NCI-H446 treated with DMSO at 0.1 percent for 48 hours (cell line): ENCODE measurements at regions not wholly inside any gene's neighbourhood (a gene's known extent, or its start where the extent isn't known, plus 50 kb on each side); places are given as distances from the start of the nearest gene placed in this dataset.

ENCODE experiments used
- DNase-seq: peaks from one replicate; lab custom pipeline; 2025; lab: John Stamatoyannopoulos, UW

DNA sequence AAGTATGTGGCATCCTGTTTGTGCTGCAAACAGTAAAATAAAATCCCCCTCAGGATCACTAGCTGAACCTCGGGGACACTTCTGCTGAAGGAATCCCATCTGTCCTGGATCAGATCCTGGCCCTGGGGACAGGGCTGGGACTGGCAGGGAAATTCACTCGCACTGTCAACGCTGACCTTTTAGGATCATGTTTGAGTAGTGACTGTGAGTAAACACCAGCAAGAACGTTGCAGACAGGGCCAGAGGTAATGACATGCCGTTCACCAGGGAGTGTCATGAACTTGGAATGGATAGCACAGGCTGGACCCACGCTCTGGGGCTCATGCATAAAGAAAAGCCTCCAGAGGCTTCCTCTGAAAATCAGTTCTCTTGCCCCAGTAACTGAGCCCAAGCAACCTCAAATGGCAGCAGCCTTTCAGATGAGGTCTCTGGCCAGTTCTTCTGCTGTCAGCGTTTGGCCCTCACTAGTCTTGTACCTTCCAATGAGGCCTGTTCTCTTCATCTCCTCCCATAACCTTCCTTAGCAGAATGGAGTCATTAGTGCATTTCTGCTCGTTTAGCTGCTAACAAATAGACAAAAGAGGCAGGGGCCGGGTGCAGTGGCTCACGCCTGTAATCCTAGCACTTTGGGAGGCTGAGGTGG is 51.0 kb upstream of the BARX2 start:
- no peak for DNase-seq

DNA sequence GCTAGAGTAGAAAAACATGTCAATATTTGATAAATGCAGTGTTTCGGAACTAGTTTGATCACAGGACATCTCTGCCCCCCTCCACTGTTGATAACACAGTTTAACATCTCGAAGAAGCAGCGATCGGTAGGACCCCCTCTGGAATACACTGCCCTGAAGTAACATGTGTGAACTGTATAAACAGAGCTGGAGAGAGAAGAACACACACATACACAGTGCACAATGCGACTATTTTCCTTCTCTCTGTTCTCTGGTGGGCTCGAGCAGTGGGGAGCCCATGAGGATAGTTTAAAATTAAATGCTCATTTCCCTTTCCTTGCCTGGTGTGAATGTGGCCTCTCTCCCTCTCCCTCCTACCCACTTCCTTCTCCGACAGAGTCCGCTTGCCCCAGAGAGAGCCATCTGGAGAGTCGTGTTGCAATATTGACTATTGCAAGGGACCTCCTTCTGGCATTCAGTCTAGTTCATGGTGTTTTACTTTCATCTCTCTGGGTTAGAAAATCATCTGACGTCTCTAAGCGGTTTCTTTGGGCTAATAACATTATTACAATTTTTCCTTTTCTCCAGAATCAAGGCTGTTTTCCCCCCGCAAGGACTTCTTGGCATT is 51.6 kb upstream of the BARX2 start:
- DNase-seq: peak; percentile 12

DNA sequence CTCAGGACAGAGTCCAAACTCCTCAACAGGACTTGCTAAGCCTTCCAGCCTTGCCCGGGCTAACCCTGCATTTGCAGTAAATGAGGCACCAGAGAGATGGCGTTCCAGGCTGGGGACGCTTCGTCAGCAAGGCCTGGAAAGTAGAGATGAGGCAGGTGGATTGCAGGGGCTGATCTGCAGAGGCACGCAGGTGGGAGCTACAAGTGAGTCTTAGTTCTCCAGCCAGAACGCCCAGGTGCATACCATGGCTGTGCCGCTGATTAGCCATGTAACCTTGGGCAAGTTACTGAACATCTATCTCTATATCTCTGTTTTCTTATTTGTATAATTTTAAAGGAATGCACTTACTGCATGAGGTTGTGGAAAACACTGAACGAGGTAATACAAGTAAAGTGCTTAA is 52.7 kb upstream of the BARX2 start:
- DNase-seq: no peak

- no peak for DNase-seq
Observed at GRCh38 chr11:129321076-129321475, 54.6 kb upstream of the BARX2 start.

- DNase-seq: no peak
Observed at GRCh38 chr11:129320494-129320893, 55.2 kb upstream of the BARX2 start.

GRCh38 chr11:129319751-129320150 is 55.9 kb upstream of the BARX2 start:
- no peak for DNase-seq

DNA sequence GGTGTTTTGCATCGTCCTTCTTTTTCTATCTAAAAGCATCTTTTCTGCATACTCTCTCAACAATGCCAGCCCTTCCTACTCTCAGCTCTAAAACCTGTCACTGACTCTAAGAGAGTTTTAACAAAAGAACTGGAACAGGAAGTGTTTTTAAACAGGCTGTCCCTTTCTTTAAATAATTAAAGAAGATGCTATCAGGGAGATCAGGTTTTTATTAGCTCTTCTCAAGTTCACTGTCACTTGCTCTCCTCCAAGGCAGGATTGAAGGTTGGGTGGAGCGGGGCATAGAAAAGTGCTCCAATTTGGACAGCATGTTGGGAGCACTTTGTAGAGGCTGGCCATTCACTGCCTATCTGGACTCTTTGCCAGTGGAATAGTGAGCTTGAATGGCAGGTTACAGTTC is 56.4 kb upstream of the BARX2 start:
- DNase-seq: no peak

DNA sequence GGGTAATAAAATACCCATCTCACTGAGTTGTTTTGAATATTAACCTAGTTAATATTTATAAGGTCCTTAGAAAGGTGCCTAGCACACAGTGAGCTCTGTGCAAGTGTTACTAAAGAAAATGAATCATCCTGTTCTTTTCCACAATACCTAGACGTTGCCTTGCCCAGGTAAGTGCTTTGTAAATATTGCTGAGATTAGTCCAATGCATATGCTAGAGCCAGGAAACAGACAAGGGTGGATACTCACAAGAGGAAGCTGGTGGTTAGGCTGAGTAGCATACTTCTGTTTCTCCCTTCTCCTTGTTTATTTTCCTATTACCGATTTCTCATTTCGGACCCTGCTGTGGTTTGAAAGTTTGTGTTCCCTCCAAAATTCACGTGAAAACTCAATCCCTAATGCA is 58.1 kb upstream of the BARX2 start:
- no peak for DNase-seq

GRCh38 chr11:129316781-129317180 is 58.9 kb upstream of the BARX2 start:
- DNase-seq: no peak

DNA sequence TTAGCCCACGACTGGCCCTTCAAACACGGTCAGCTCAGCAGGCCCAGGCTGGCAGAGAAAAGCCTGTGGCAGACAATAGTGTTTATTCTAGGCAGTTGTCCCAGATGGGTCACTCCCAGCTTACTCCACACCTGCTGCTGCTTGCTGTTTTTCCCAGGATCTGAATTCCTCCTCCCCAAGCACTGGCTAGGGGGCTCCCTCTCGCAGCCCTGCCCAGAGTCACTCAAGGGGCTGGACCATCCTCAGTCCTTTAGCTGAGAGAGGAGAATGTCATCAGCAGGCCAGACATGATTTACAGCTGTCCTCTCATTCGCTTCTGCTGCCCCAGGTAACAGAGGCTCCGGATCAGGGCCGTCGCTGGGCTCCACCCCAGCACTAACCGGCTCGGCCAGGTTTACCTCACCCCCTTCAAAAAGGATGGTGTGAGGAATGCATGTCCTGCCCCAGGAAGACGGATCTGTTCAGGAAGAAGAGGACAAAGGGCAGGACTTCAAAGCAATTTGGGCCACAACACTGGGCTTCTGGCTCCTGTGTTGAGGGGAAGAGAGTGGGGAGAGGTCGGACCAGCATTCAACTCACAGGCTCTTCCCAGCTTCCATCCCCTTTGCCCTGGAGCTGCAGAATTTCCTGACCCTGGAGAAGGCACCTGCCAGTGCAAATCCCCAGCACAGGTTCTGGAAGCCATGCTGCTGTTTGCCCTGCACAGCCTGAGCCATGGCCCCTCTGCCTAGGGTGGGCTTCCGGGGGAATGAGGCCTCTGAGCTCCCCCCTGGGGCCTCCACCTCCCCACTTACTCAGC is 59.7 kb upstream of the BARX2 start:
- no peak for DNase-seq

- no peak for DNase-seq
Observed at GRCh38 chr11:129314371-129314770, 61.3 kb upstream of the BARX2 start.

DNA sequence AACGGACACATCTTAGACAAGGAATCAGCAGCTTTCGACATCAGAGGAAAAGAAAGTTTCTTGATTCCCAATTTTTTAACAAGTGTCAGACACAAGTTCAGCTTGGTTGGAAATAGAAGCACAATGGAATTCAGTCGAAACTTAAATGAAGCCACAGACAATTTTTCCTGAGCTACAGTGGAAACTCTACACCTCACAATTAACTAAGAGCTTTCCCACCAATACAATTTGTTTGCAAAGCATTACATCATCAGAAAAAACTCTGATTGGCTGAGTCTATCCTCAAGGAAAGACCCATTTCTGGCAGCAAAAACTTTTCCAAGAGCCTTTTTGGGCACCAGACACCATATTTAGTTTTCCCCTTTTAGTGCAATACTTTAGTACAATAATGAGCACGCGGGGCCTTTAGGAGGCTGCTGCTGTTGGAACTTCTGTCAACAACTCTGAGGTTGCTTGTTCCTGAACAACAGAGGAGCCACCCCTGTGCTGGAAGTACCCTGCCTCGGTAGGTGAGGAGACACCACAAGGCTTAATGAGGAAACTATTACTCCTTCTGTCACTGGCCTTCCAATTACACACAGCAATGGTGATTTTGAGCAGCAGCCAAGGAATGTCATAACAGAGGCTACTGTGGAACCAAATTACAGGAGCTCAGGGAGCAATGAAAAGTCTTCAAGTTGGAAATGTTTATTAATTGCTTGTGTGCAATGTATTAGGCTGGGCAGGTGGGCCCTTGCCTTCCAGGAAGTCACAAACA is 61.9 kb upstream of the BARX2 start:
- DNase-seq: peak; percentile 39

- DNase-seq: no peak
Observed at GRCh38 chr11:129312730-129313503, 62.7 kb upstream of the BARX2 start.

DNA sequence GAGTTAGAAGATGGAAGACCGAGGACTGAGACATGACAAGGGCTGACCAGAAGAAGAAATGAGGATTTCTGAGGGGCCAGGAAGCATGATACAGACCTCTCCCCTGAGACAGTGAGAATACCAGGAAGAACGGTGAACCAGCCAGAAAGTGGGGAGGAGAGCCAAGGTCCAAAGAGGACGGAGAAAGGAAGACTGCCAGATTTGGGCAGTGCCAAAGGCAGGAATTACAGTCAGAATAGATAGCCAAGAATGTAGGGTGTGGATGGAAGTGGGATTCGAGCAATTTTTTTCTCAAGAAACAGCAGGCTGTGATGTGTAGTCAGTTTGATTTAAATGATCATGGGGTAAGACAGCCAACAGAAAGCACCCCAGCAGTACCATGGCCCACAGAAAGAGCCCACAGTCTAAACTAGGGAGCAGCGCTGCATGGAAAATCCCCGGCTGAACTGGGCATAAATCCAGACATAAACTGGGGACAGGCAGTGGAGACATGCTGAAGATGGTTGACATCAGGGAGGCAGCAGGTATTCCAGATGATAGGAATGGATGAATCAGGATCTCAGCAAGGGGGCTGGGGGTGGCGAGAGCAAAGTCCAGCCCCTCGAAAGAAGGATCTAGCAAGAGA is 67.3 kb upstream of the BARX2 start:
- peak; percentile 35 for DNase-seq

GRCh38 chr11:129307162-129307561 is 68.5 kb upstream of the BARX2 start:
- no peak for DNase-seq

DNA sequence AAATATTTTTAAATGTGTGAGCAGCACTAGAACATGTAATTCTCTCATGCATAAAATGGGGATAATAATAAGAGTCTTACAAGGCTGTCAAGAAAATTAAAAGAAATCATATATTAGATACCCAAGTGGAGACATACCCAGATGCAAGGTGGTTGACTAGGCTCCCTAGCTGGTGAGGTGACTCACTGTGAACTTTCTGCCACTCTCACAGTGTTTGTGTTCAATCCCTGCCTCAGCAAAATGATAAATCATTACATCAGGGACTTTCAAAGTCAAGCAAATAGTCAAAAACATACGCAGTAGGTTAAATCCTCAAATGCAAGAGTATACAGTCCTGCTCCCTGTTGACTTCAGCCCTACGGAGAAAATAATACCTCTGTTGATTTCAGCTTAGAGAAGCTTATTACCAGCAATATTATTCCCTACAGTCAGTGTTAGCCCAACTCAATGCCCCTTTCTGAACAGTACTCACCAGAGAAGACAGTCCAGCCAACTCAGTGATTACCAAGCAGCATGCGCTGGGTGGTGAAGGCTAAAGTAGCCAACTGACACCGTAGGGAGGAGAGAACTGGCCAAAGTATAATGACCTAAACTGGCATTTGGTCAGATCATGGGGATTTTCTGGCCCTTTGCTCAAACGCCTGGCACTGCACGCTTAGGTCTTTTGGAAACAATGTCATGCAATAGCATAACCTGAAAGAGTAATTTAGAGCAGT is 73.1 kb upstream of the BARX2 start:
- no peak for DNase-seq

GRCh38 chr11:129300099-129300498 is 75.5 kb upstream of the BARX2 start:
- no peak for DNase-seq

GRCh38 chr11:129298988-129299387 is 76.7 kb upstream of the BARX2 start:
- DNase-seq: no peak

DNA sequence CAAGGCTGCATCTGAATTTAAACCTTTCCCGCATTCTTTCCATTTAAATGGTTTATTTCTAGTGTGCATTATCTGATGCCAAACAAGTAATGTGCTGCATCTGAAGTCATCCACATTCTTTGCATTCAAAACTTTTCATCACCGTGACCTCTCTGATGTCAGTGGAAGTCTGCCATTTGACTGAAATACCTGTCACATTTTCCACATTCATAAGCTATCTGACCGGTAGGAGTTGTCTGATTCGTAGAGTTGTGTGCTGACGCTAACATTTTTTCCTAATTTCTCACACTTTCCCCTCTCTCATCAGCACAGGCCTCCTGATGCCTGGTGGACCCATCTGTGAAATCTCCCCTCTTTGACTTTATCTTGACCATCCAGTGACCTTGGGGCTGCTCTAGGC is 79.9 kb upstream of the BARX2 start:
- no peak for DNase-seq

- DNase-seq: no peak
Observed at GRCh38 chr11:129292771-129293170, 82.9 kb upstream of the BARX2 start.

DNA sequence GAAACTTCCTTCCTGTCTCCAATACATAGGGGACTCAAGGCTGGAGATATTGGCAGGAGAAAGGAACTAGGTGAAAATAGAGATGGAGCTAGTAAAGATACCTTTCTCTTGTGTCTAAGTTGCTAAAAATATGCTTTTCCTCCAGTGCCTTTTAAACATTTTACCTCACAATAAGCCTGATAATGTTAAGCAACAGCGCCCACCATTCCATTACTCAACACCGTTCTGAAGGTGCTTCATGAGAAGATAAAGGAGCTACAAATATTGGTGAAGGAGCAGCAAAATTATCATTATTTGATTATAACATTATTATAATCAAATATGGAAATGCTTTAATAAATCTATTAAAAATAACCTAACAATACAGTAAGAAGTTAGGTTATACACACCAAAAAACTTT is 83.6 kb upstream of the BARX2 start:
- no peak for DNase-seq
